ENCODE measurements at regions not wholly inside any gene's neighbourhood (a gene's known extent, or its start where the extent isn't known, plus 50 kb on each side); places are given as distances from the start of the nearest gene placed in this dataset.
"Not testable (repeated sequence)": the region's sequence is repeated elsewhere in the genome, so short reads cannot be mapped to it uniquely, and the experiment has no call there.

DNA sequence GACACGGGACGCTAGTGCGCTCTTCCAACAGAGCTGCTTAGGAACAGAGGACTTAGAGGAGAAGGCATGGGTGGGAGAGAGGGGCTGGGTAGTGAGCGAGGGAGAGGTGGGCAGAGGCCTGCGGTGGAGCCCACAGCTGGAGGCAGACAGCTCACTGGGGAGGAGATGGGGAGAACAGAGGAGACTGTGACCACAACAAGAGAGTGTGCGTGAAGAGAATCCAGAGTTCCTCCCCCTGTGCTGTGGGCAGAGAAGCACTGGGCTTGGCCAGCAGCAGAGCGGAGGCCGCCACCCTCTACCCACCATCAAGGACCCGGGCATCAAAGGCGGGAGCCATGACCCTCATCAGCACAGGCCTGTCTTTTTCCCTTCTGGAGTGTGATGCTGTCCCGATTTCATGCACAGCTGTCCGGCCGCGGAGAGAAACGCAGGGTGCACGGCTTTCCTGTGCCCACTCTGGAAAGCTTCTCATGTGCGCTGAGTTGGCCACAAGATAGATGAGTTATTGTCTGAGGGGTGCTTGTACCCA, 228.3 kb upstream of the IRX4 start:
- DNase-seq, result no peak

DNA sequence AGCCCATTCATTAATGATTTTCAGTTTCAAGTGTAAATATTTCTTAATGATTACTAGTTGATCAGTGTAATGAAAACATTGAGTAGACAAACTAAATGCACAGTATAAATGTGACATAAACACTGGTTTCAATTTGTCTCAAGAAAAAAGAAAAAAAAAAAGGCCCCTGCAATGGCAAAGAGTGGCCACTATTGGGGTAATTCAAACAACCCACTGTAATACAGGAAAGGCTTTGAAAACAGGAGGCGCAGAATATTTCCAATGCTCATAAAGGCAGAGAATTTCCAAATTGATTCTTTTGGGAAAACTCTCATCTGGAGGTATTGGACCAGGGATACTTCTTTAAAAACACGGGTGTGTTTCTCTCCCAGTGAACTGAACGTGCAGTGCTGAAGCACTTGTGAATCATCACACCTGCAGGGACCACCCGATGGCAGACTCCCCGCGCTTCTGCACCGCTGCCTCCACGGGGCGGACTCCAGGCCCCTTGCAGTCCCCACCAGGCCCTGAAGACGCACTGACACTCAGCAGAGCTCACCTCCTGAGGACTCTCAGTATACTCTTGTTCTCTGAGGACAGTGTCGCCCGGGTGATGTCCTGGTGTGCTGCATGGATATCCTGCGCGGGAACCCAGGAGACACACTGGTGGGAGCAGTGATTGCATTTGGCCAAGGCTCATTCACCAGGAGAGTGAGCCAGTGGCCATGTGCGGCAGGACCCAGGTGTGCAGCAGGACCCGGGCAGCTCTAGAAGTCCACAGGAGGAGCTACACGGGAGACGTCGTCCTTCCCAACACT, 227.6 kb upstream of the IRX4 start:
- DNase-seq, result no peak

DNA sequence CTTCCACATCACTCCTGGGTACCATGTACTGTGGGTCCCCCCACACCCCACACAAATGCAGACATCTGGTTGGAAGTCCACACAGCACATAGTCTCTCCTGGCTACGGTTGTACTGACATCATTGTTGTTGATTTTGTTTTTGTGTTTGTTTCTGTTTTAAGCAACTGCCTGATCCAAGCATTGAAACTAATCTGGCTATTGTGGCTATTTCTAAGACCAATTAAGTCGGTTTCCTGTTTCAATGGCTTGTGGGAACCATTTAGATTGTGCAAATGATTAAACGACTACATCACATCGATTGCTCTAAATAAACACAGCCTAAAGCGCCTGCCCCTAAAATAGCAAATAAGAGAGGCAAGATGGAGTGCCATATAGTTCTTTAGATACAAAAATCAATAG, 226.8 kb upstream of the IRX4 start:
- DNase-seq, result no peak

DNA sequence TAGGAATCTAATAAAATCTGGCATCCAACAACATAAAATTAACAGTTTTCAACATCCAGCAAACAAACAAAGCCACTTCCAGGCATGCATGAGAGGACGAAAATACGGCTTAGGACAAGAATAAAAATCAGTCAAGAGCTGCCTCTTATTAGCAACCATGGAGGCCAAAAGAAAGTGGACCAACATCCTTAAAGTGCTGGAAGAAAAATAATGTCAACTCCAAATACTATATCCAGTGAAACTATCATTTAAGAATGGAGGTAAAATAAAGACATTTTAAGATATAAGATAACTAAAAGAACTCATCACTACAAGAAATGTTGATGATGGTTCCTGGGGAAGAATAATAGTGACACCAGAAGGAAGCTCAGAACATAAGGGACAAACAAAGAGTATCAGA, 224.0 kb upstream of the IRX4 start:
- DNase-seq, result no peak

DNA sequence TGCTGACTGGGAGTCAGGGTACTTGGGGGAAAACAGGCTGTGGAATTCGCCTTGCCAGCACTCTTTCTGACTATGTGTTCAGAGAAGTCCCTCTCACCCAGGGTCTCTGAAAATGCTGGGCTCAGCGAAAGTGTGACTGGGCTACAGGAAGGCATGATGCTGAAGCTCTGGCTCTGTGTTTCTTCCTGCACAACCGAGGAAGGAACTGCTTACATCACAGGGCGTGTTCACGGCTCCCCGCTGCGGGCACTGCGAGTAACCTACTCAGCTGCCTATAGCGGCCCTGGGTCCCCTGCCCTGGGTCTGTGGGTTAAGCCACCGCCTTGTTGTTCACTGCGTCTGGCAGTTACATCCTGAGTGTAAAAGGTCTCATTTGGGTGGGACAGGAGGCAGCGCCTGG, 222.4 kb upstream of the IRX4 start:
- DNase-seq, result no peak

DNA sequence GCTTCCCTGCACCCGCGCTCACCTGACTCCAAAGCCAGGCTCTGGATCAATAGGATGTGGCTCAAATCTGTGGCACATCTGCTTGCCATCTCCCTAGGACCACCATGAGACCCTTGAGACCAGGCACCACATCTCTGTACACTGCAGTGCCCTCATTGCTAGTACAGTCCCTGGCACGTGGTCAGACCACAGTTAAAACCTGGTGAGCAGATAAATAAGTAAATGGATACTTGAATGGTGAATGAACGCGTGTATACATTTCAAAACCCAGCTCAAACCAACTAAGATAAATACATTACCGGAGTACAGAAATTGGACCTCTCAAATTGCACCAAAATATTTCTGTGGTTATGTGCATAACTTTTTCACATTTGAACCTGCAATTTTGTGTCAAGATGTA, 221.2 kb upstream of the IRX4 start:
- DNase-seq, result no peak

DNA sequence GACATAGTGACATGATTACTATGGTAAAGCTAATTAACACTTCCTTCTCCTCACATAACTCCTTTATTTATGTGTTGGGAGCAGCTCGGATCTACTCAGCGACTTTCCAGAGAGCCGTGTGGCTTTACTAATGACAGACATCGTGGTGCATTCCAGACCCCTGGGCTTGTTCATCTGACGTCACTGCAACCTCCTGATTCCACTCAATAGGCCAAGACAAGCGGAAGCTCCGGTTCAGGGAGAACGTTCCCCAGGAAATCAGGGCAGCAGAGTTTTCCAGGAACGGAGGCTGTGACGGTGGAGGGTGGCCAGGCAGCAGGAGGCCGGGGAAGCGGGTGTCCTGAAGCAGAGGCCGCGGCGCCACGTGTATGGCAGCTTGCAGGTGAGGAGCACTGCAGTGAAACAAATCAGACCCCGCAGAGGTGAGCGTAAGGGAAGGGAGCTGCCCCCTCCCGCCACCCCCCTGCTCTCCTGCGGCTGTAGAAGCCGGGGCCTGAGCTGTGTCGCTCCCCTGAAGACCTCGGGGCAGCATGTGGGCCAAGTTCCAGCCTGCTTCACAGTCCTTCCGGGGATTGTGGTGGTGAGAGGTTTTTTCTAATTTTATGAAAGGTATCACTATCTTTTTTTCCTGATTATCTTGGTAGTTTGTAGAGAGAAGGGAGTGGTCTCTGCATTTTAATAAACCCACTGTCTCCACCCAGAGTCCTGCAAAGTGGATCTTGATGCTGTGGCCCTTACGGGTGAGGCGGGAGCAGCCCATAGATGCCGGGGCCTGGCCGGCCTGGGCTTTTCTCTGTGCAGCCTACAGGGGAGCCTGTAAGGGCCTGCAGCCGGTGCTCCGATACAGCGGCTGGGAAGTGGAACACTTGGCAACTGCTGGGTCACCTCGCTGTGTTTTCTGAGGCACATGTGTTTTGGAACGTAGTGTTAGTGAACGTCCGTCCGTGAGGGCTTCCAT, 220.4 kb upstream of the IRX4 start:
- no peak for DNase-seq

DNA sequence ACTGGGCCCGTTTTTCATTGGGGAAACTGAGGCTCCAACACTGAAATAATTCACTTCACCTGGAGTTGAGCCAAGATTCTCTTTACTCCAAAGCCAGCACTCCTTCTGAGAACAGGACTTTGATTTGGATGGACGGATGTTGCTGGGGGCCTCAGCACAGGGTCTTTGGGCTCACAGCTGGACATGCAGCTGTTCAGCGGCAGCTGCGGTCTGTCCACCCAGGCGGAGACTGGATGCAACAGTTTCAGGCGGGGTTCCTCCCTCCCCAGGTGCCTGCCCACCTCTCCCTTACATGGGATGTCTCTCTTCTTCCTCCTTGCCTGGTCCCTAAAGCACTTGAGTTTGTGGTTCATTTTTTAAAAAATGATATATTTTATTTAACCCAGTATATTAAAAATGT, 219.0 kb upstream of the IRX4 start:
- no peak for DNase-seq

DNA sequence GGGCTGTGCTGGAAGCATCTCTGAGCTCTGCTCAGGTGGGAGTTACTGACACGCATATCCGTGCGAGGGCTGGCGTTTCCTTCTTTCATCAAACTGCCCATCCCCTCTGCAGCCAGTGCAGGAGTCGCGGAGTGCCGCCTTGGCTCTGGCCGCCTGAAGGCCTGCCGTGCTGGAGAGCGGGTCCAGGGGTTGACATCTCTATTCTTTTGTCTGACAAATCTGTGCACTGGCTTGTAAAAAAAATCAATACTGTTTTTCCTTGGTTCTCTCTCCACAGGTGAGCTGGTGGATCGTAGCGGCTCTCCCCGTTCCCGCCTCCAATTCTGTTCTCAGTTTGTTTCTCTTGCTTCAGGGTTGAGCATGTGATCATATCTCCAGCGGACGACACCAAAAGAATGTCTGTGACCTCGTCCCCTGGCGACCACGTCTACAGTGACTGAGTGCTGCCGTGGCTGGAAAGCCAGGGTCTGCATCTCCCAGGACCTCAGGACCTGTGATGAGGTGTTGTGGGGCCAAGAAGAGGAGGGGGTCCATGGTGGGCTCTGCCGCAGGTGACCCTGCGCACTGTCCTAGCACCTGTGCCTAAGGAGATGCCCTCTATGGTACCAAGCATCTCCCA, 214.3 kb upstream of the IRX4 start:
- DNase-seq, result no peak

DNA sequence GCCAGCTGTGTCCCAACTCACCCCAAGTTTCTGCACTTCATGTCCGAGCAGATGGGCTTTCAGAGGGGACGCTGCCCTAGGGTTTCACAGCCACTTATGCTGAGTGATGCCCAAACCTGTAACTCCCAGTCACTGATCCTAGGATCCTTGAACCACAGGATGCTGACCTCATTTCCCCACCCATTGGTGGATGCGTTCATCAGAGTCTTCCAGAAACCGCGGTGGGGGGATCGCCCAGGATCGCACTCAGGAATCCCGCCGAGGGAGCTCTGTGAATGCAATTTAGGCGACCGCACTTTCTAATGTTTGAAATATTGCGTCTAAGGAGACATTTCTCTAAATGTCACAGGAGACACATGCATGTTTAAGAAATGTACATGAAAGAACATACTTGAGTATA, 212.3 kb upstream of the IRX4 start:
- no peak for DNase-seq

DNA sequence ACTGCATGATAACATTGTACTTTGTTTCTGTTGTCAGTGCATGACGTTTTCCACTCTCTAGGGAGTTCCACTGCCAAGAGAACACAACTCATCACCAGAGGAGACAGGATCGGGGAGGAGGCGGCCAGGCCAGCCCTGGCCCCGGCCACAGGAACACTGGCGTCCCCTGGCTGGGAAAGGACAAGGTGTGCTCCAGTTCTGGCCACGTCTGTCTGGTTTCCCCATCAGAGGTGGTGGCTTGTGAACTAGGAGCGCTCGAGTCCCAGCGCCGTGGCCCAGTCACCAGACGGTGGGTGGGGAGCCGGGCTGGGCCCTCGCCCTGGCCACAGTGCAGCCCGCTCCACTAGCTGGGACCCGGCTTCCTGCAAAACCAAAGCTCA, 211.9 kb upstream of the IRX4 start:
- DNase-seq, result no peak

DNA sequence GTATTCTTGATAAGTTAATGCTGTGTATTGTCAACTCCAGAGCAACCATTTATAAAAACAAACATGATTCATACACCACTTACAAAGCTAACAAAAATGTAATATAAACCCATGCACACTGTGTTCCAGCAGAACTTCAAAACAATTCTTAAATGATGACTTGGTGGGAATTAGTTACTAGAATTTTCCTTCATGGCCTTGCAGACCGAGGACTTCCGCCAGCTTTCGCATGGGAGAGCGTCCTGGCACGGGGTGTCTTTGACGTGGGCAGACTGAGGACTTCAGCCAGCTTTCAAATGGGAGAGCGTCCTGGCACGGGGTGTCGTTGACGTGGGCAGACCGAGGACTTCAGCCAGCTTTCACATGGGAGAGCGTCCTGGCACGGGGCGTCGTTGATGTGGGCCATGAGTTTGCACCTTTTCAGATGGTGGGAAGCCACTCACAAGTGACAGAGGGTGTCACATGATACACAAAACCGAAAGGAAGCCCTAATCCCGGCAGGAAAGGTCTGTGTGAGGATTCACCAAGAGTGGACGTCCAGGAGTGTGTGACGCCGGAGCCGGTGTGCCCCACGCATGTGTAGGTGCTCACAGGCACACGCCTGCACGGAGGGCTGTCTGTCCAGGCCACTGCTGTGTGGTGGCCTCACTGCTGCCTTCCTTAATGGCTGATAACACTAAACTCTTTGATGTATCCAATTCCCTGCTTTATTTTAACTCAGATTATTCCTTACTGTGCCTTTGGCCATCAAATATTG, 211.3 kb upstream of the IRX4 start:
- DNase-seq, result no peak

DNA sequence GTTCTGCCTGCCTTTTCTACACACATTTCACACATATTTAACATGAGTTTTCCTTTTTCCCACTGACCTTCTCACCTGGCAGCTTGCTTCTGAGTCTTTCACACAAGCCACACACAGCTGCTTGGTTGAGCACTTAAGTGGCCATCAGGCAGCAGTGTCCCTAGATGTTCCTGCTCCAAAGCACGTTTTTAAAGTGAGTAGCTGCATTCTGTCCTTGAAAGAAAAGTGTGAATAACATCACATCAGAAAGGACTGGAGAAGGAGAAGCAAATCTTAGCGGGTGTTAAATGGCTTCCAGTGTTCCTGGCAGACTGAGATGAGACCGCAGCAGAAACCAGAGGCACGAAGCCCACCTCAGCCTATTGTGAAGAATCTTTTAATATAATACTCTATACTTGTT, 209.2 kb upstream of the IRX4 start:
- DNase-seq, result no peak

DNA sequence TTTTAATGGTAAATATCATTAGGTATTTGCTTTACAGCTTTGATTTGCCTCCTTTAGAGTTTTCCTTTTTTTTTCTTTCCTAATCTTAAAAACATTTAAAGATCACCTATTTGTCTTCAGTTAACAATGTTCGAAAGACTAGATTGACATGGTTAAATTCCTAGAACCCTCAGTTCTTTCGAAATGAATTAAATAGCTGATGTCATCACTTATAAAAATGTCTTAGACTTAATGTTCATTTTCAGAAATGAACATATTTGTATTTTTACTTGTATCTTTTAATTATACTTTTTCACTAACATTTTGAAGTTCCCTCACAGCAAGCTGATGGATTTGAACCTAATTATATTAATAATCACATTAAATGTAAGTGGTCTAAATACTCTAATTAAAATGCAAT, 205.3 kb upstream of the IRX4 start:
- DNase-seq, result no peak

DNA sequence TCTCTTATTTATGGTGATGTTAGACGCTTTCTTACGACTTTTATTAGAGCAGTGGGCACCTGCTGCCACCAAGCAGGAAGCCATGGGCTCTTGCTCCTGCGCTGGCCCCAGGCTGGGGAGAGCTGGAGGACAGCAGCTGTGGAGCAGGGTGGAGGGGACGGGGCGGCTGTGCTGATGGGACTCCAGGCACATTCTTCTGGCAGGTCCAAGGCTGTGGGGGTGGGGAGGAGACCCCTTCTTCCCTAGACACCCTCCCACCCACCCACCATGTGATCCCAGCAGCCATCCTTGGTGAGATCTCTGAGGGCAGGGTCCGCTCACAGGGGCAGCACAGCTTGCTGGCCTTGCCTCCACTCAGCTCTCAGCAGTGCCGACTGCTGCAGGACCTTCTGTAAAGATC, 192.6 kb upstream of the IRX4 start:
- DNase-seq, result no peak

DNA sequence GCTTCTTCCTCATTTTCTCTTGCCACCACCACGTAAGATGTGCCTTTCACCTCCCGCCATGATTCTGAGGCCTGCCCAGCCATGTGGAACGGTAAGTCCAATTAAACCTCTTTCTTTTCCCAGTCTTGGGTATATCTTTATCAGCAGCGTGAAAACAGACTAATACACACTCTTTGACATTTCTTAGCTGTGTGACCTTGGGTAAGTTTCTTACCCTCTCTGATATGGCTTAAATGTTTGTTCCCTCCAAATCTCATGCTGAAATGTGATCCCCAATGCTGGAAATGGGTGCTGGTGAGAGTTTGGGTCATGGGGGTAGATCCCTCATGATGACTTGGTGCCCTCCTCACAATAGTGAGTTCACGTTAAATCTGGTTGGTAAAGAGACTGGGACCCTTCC, 188.8 kb upstream of the IRX4 start:
- no peak for DNase-seq

DNA sequence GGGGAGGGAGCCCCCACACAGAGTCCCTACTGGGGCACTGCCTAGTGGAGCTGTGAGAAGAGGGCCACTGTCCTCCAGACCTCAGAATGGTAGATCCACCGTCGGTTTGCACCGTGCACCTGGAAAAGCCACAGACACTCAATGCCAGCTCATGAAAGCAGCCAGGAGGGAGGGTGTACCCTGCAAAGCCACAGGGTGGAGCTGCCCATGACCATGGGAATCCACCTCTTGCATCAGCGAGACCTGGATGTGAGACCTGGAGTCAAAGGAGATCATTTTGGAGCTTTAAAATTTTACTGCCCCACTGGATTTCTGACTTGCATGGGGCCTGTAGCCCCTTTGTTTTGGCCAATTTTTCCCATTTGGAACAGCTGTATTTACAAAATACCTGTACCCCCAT, 188.1 kb upstream of the IRX4 start:
- peak; percentile 11 for DNase-seq

DNA sequence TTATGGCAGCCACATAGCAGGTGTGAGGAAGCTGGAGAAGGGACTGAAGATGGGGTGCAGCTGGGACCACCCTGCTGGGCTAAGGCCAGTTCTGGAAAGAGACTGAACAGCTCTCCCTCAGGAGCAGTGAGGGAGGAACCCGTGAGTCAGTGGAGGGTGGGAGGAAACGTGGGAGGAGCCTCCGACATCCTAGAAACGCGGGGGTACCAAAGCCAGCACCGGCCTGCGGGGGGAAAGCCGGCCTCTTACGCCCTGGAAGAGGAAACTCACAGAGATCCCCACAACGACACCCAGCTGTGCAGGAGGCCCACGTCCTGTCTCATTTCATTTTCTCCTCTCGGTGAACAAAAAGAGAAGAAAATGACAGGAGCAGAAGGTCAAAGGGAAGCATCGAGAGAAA, 185.8 kb upstream of the IRX4 start:
- no peak for DNase-seq

DNA sequence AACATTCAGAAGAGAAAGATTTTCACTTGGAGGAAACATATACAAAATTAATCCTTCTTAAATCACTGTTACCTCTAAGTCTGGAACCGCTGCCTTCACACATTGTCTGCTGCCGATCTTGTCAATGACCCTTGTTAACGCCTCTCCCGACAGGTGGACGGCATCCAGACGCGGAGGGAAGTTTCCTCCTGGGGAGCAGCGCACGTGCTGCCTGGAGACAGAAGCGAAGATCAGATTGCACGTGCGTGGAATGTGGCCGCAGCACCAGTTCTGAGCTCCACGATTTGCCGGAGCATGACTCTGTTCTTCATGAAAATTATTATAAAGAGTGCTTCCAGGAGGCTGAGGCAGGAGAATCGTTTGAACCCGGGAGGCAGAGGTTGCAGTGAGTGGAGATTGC, 183.6 kb upstream of the IRX4 start:
- no peak for DNase-seq

DNA sequence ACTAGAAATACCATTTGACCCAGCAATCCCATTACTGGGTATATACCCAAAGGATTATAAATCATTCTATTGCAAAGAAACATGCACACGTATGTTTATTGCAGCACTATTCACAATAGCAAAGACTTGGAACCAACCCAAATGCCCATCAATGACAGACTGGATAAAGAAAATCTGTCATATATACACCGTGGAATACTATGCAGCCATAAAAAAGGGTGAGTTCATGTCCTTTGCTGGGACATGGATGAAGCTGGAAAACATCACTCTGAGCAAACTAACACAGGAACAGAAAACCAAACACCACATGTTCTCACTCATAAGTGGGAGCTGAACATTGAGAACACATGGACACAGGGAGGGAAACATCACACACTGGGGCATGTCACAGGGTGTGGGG, 180.7 kb upstream of the IRX4 start:
- DNase-seq, result not testable (repeated sequence)

DNA sequence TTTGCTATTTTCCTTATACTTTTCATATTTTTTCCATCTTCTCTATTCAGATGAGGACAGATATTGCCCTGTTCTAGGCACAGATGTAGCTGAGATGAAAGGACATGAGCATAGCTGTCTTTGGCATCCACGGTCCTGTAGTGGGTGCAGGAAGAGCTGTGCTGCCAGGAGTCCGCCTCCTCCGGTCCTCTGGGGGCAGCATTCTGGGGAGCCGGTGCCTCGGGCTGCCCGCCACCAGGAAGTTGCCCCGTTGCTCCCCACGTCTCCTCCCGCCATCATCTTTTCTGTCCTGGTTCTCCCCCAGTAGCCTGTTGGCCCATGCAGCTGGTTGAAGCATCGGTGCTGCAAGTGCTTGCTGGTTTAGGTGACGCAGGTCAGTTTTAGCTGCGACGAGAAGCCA, 170.0 kb upstream of the IRX4 start:
- no peak for DNase-seq

DNA sequence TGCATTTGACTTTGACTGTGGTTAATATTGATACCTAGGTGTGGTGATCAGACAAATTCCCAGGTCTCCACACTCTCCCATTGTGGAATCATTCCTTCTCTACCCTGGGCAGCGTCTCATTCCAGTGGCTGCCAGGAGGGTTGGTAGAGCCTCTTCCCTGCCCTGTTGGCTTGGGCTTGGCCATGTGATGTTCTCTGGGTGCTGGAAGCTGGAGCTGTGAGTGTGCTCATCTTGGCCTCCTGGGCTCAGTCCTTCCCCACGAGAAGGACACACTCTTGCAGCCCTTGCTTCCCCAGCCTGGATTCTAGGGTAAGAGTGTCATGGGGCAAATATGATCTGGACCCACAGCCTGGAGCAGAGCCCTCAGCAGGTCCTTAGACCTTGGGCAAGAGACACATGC, 167.2 kb upstream of the IRX4 start:
- no peak for DNase-seq

DNA sequence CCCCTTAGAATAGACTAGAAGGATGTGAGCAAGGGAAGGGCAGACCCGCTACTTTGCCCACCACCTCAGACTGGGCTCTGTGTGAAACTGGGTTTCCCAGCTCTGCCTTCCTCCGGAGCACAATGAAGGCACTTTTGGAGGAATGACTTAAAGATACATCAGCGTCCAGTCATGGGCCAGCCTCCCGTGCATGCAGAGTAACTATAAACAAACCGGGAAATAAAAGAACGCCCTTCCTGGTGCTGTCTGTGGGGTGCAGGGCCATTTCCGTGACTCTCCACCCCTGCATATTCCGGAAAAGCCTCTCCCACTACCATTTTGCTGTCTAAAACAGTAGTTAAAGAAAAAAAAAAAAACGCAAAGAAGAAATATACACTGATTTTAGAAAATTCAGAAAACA, 165.9 kb upstream of the IRX4 start:
- no peak for DNase-seq

Measured in DMS53 (cell line).